Transverse colon (tissue), 3 donors: ENCODE measurements at regions not wholly inside any gene's neighbourhood (a gene's known extent, or its start where the extent isn't known, plus 50 kb on each side); places are given as distances from the start of the nearest gene placed in this dataset.

ENCODE experiments used
- CTCF ChIP-seq, 5 experiments: fragments of 200-600 bp in 3 of 5; fragments of 450-650 bp in 2 of 5; sonication (generic) in 3 of 5; IDR thresholded peaks; 1 replicate in 2 of 5; 2 replicates in 3 of 5; pipeline ENCODE4 v1.5.1; 2016 to 2017; ENCODE audit warnings: antibody characterized with exemption in 5 of 5, inconsistent platforms in 3 of 5, mild to moderate bottlenecking in 2 of 5, moderate library complexity in 1 of 5
- POLR2A ChIP-seq: fragments of 450-650 bp; IDR thresholded peaks from one replicate; pipeline ENCODE4 v1.6.1; 2016; ENCODE audit warnings: antibody characterized with exemption, mild to moderate bottlenecking, moderate library complexity

GRCh38 chr11:87465716-87466115 is 428.0 kb downstream of the TMEM135 start:
- no peak for TF ChIP-seq CTCF (IDR thresholded peaks at IDR 0.05)
- no peak for TF ChIP-seq POLR2A
